HG02798 (cell line): ENCODE measurements at regions not wholly inside any gene's neighbourhood (a gene's known extent, or its start where the extent isn't known, plus 50 kb on each side); places are given as distances from the start of the nearest gene placed in this dataset.
"Not testable (repeated sequence)": the region's sequence is repeated elsewhere in the genome, so short reads cannot be mapped to it uniquely, and the experiment has no call there.

ENCODE experiments used
- ATAC-seq: cut with Tn5 transposase; IDR thresholded peaks from one replicate; pipeline ENCODE4 v1.9.1; 2021; ENCODE audit warnings: mild to moderate bottlenecking; ENCODE audit not compliant: unreplicated experiment, poor library complexity

- ATAC-seq: not testable (repeated sequence)
Observed at GRCh38 chr9:75273055-75273454, 184.7 kb downstream of the OSTF1 start.

- no peak for ATAC-seq
Observed at GRCh38 chr9:75274781-75275180, 186.5 kb downstream of the OSTF1 start.

GRCh38 chr9:75282047-75282446 is 193.7 kb downstream of the OSTF1 start:
- ATAC-seq: no peak

- no peak for ATAC-seq
Observed at GRCh38 chr9:75289332-75289731, 201.0 kb downstream of the OSTF1 start.

GRCh38 chr9:75299324-75299723 is 211.0 kb downstream of the OSTF1 start:
- ATAC-seq: no peak

- no peak for ATAC-seq
Observed at GRCh38 chr9:75333624-75334023, 245.3 kb downstream of the OSTF1 start.

- ATAC-seq: no peak
Observed at GRCh38 chr9:75358846-75359245, 270.5 kb downstream of the OSTF1 start.

GRCh38 chr9:75359638-75360037 is 271.3 kb downstream of the OSTF1 start:
- no peak for ATAC-seq

GRCh38 chr9:75360252-75360651 is 271.9 kb downstream of the OSTF1 start:
- ATAC-seq: no peak

GRCh38 chr9:75362446-75362845 is 274.1 kb downstream of the OSTF1 start:
- ATAC-seq: not testable (repeated sequence)

GRCh38 chr9:75365196-75365595 is 276.9 kb downstream of the OSTF1 start:
- no peak for ATAC-seq

GRCh38 chr9:75369989-75370388 is 281.7 kb downstream of the OSTF1 start:
- ATAC-seq: no peak

GRCh38 chr9:75372499-75373268 is 284.4 kb downstream of the OSTF1 start:
- no peak for ATAC-seq

GRCh38 chr9:75376680-75377254 is 288.5 kb downstream of the OSTF1 start:
- ATAC-seq: no peak

- ATAC-seq: no peak
Observed at GRCh38 chr9:75378036-75378435, 289.7 kb downstream of the OSTF1 start.

GRCh38 chr9:75378926-75379325 is 290.6 kb downstream of the OSTF1 start:
- no peak for ATAC-seq

GRCh38 chr9:75382126-75382525 is 293.8 kb downstream of the OSTF1 start:
- no peak for ATAC-seq

GRCh38 chr9:75383420-75384034 is 295.2 kb downstream of the OSTF1 start:
- not testable (repeated sequence) for ATAC-seq

GRCh38 chr9:75385236-75385635 is 296.9 kb downstream of the OSTF1 start:
- no peak for ATAC-seq

GRCh38 chr9:75389101-75389500 is 300.8 kb downstream of the OSTF1 start:
- ATAC-seq: no peak

- ATAC-seq: no peak
Observed at GRCh38 chr9:75390951-75391350, 302.6 kb downstream of the OSTF1 start.

- no peak for ATAC-seq
Observed at GRCh38 chr9:75391497-75391896, 303.2 kb downstream of the OSTF1 start.
